K562 (cell line): ENCODE measurements at regions not wholly inside any gene's neighbourhood (a gene's known extent, or its start where the extent isn't known, plus 50 kb on each side); places are given as distances from the start of the nearest gene placed in this dataset.

Experiments
- CHD2 ChIP-seq: IDR thresholded peaks from 2 replicates; pipeline ENCODE4 v1.6.1; 2011; ENCODE audit warnings: low read depth, low read length
- HMG20A ChIP-seq: fragments of 450-650 bp; formaldehyde crosslinking; conservative IDR thresholded peaks from 2 replicates; pipeline ENCODE4 v1.4.0; 2020; ENCODE audit warnings: mild to moderate bottlenecking, mixed read lengths
- MAX ChIP-seq: sonication (generic); formaldehyde crosslinking; IDR thresholded peaks from 2 replicates; pipeline ENCODE4 v1.9.0; 2022; ENCODE audit warnings: mild to moderate bottlenecking, missing genetic modification reagents
- POLR2A ChIP-seq: fragments of 450-650 bp; conservative IDR thresholded peaks from 2 replicates; pipeline ENCODE4 v1.6.1; 2016
- POLR2AphosphoS5 ChIP-seq: IDR thresholded peaks from 2 replicates; pipeline ENCODE4 v1.6.1; 2011; ENCODE audit warnings: mild to moderate bottlenecking, low read depth, low read length, moderate library complexity; ENCODE audit not compliant: control insufficient read depth, insufficient read depth
- ZBTB2 ChIP-seq: fragments of 450-650 bp; IDR thresholded peaks from 2 replicates; pipeline ENCODE4 v1.6.1; 2016; ENCODE audit warnings: antibody characterized with exemption
- TF ChIP-seq, protein P1 (sequence below), 3 experiments: IDR thresholded peaks in 2 of 3; conservative IDR thresholded peaks in 1 of 3; 2 replicates each; pipeline ENCODE4 v1.5.1; 2011 to 2012; ENCODE audit warnings: low read length in 3 of 3, mild to moderate bottlenecking in 3 of 3, control low read depth in 2 of 3, improper control_type of control experiment in 1 of 3, inconsistent platforms in 1 of 3, low read depth in 1 of 3, mixed read lengths in 1 of 3, moderate library complexity in 1 of 3; ENCODE audit not compliant: insufficient read depth in 2 of 3

DNA sequence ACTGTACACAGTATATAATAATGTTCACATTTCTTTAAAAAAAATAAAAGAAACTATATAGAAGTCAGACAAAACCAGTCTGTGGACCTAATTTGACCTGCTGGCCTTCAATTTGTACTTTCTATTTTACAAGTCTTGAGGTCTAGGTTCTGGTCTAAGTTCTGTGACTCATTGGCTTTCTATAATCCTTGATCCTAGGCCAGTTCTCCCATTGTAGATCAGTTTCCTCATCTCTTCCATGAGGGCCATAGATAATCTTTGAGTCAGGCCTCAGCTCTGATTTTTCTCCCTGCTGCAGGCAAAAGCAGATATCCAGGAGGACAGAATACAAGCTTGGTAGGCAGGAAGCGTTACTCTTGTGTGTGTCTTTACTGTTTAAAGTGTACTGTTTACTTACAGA is 603.7 kb upstream of the CAMK1G start:
- TF ChIP-seq ZBTB2 = no peak
- TF ChIP-seq, protein P1, sequence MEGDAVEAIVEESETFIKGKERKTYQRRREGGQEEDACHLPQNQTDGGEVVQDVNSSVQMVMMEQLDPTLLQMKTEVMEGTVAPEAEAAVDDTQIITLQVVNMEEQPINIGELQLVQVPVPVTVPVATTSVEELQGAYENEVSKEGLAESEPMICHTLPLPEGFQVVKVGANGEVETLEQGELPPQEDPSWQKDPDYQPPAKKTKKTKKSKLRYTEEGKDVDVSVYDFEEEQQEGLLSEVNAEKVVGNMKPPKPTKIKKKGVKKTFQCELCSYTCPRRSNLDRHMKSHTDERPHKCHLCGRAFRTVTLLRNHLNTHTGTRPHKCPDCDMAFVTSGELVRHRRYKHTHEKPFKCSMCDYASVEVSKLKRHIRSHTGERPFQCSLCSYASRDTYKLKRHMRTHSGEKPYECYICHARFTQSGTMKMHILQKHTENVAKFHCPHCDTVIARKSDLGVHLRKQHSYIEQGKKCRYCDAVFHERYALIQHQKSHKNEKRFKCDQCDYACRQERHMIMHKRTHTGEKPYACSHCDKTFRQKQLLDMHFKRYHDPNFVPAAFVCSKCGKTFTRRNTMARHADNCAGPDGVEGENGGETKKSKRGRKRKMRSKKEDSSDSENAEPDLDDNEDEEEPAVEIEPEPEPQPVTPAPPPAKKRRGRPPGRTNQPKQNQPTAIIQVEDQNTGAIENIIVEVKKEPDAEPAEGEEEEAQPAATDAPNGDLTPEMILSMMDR (IDR thresholded peaks at IDR 0.05 in 2 of 3, conservative IDR thresholded peaks at IDR 0.05 in 1 of 3; ENCODE audit: insufficient read depth in 2 of 3, low read depth in 1 of 3, low read length in 3 of 3) = no peak
- no peak for TF ChIP-seq MAX
- TF ChIP-seq CHD2 = no peak
- TF ChIP-seq POLR2AphosphoS5 = no peak
- no peak for TF ChIP-seq HMG20A (CRISPR knock-in tag)
- TF ChIP-seq POLR2A = no peak
